ENCODE measurements at regions not wholly inside any gene's neighbourhood (a gene's known extent, or its start where the extent isn't known, plus 50 kb on each side); places are given as distances from the start of the nearest gene placed in this dataset.

DNA sequence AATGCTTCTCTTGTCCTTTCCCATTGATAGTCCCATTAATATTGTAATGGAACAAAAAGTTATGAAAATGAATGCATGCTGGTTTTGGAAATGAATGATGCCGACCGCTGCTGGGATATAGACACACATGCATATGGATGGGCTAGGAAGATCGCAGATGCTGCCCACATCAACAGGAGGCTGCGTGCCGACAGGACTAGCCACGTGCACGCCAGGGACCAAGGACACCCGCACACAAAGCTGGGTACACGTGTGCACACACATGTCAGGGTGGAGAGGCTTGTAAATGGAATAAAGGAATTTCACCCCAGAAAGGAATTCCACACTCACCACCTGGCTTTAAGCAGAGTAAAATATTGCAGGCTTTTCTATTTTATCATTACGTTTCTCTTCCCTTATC, 153.8 kb upstream of the VASH1 start:
- TF ChIP-seq, protein P1, sequence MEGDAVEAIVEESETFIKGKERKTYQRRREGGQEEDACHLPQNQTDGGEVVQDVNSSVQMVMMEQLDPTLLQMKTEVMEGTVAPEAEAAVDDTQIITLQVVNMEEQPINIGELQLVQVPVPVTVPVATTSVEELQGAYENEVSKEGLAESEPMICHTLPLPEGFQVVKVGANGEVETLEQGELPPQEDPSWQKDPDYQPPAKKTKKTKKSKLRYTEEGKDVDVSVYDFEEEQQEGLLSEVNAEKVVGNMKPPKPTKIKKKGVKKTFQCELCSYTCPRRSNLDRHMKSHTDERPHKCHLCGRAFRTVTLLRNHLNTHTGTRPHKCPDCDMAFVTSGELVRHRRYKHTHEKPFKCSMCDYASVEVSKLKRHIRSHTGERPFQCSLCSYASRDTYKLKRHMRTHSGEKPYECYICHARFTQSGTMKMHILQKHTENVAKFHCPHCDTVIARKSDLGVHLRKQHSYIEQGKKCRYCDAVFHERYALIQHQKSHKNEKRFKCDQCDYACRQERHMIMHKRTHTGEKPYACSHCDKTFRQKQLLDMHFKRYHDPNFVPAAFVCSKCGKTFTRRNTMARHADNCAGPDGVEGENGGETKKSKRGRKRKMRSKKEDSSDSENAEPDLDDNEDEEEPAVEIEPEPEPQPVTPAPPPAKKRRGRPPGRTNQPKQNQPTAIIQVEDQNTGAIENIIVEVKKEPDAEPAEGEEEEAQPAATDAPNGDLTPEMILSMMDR (IDR thresholded peaks at IDR 0.05), result no peak
- TF ChIP-seq POLR2A (IDR thresholded peaks at IDR 0.05), result no peak
